ENCODE measurements at regions not wholly inside any gene's neighbourhood (a gene's known extent, or its start where the extent isn't known, plus 50 kb on each side); places are given as distances from the start of the nearest gene placed in this dataset.

GRCh38 chr3:140761076-140761639 lies 83.3 kb downstream of the TRIM42 start:
- TF ChIP-seq CTCF (IDR thresholded peaks at IDR 0.05; ENCODE audit: borderline replicate concordance, extremely low read depth, low read length, poor library complexity, severe bottlenecking) (no peak), EZH2 (IDR thresholded peaks at IDR 0.05; ENCODE audit: borderline replicate concordance, low read depth, low read length, severe bottlenecking) (no peak)
- no peaks in the 10 kb centered on the region for H3K79me2 ChIP-seq (ENCODE audit: insufficient read depth, low read length)
- H3K36me3 ChIP-seq (ENCODE audit: insufficient read depth, low read length): no peaks in the 10 kb centered on the region
- H3K4me1 ChIP-seq (ENCODE audit: insufficient read depth, low read length): no peaks in the 10 kb centered on the region
- H4K20me1 ChIP-seq (ENCODE audit: insufficient read depth, low read length): no peaks in the 10 kb centered on the region
- H2AFZ ChIP-seq (ENCODE audit: low read depth, low read length): no peak overlapping the region
- H3K9ac ChIP-seq (ENCODE audit: low read depth, low read length): no peak overlapping the region
- H3K9me3 ChIP-seq (ENCODE audit: insufficient read depth, low read length, severe bottlenecking): no peaks in the 10 kb centered on the region
- peaks cover 17% of the 10 kb centered on the region for H3K27me3 ChIP-seq (ENCODE audit: insufficient read depth, low read length, poor library complexity)
- ATAC-seq (ENCODE audit: insufficient read depth, low read depth) (no peak), DNase-seq (no peak)
- no peak overlapping the region for H3K4me3 ChIP-seq (ENCODE audit: low read depth in 1 of 2, low read length in 2 of 2)
- H3K4me2 ChIP-seq (ENCODE audit: insufficient read depth, low read length): no peak overlapping the region
- no peak overlapping the region for H3K27ac ChIP-seq (ENCODE audit: low read length)

DNA sequence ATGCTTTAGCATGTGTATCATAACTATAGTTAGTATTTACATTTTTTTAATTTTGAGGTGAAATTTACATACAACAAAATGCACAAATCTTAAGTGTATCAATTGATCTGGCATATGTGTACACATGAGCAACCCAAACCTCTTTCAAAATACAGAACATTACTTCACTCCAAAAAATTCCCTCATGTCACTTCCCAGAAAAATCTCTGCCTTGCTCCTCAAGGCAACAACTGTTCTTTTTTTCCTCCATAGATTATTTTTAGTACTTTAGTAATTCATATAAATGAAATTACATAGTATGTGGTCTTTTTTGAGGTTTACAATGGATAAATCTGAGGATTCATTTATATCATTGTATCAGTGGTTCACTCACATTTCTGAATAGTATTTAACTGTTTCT lies 84.9 kb downstream of the TRIM42 start:
- no peak overlapping the region for H3K4me2 ChIP-seq (ENCODE audit: insufficient read depth, low read length)
- H3K27me3 ChIP-seq (ENCODE audit: insufficient read depth, low read length, poor library complexity): peaks cover 14% of the 10 kb centered on the region
- H2AFZ ChIP-seq (ENCODE audit: low read depth, low read length): no peak overlapping the region
- H3K27ac ChIP-seq (ENCODE audit: low read length): no peak overlapping the region
- no peak for TF ChIP-seq CTCF (IDR thresholded peaks at IDR 0.05; ENCODE audit: borderline replicate concordance, extremely low read depth, low read length, poor library complexity, severe bottlenecking)
- TF ChIP-seq EZH2 (IDR thresholded peaks at IDR 0.05; ENCODE audit: borderline replicate concordance, low read depth, low read length, severe bottlenecking): no peak
- H3K4me3 ChIP-seq (ENCODE audit: low read depth in 1 of 2, low read length in 2 of 2): no peak overlapping the region
- no peak for DNase-seq
- H3K79me2 ChIP-seq (ENCODE audit: insufficient read depth, low read length): no peaks in the 10 kb centered on the region
- H3K9me3 ChIP-seq (ENCODE audit: insufficient read depth, low read length, severe bottlenecking): no peaks in the 10 kb centered on the region
- H4K20me1 ChIP-seq (ENCODE audit: insufficient read depth, low read length): no peaks in the 10 kb centered on the region
- no peak overlapping the region for H3K9ac ChIP-seq (ENCODE audit: low read depth, low read length)
- H3K36me3 ChIP-seq (ENCODE audit: insufficient read depth, low read length): no peaks in the 10 kb centered on the region
- no peaks in the 10 kb centered on the region for H3K4me1 ChIP-seq (ENCODE audit: insufficient read depth, low read length)
- no peak for ATAC-seq (ENCODE audit: insufficient read depth, low read depth)

DNA sequence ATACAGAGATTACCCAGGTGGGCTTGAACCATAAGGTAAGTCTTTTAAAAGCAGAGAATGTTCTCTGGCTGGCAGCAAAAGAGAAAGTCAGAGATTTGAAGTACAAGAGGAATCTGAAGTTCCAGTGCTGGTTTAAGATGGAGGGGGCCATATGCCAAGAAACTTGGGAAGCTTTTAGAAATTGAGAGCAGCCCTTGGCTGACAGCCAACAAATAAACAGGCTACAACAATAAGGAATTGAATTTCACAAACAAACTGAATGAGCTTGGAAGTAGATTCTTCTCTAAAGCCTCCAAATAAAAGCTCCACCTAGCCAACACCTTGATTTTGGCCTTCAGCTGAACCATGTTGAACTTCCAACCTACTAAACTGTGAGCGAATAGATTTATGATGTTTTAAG lies 85.7 kb downstream of the TRIM42 start:
- no peak overlapping the region for H3K27ac ChIP-seq (ENCODE audit: low read length)
- peaks cover 14% of the 10 kb centered on the region for H3K27me3 ChIP-seq (ENCODE audit: insufficient read depth, low read length, poor library complexity)
- H3K36me3 ChIP-seq (ENCODE audit: insufficient read depth, low read length): no peaks in the 10 kb centered on the region
- no peak for DNase-seq
- H3K9me3 ChIP-seq (ENCODE audit: insufficient read depth, low read length, severe bottlenecking): no peaks in the 10 kb centered on the region
- H2AFZ ChIP-seq (ENCODE audit: low read depth, low read length): no peak overlapping the region
- no peak for ATAC-seq (ENCODE audit: insufficient read depth, low read depth)
- H3K4me2 ChIP-seq (ENCODE audit: insufficient read depth, low read length): no peak overlapping the region
- H4K20me1 ChIP-seq (ENCODE audit: insufficient read depth, low read length): no peaks in the 10 kb centered on the region
- no peak for TF ChIP-seq CTCF (IDR thresholded peaks at IDR 0.05; ENCODE audit: borderline replicate concordance, extremely low read depth, low read length, poor library complexity, severe bottlenecking)
- TF ChIP-seq EZH2 (IDR thresholded peaks at IDR 0.05; ENCODE audit: borderline replicate concordance, low read depth, low read length, severe bottlenecking): no peak
- H3K79me2 ChIP-seq (ENCODE audit: insufficient read depth, low read length): no peaks in the 10 kb centered on the region
- H3K9ac ChIP-seq (ENCODE audit: low read depth, low read length): no peak overlapping the region
- no peaks in the 10 kb centered on the region for H3K4me1 ChIP-seq (ENCODE audit: insufficient read depth, low read length)
- no peak overlapping the region for H3K4me3 ChIP-seq (ENCODE audit: low read depth in 1 of 2, low read length in 2 of 2)

GRCh38 chr3:140765246-140765645 lies 87.4 kb downstream of the TRIM42 start:
- Histone ChIP-seq H3K9me3 (ENCODE audit: insufficient read depth, low read length, severe bottlenecking) (no peaks in the 10 kb centered on the region), H3K27ac (ENCODE audit: low read length) (no peak overlapping the region), H3K4me3 (ENCODE audit: low read depth in 1 of 2, low read length in 2 of 2) (no peak overlapping the region), H3K36me3 (ENCODE audit: insufficient read depth, low read length) (no peaks in the 10 kb centered on the region), H4K20me1 (ENCODE audit: insufficient read depth, low read length) (no peaks in the 10 kb centered on the region), H3K79me2 (ENCODE audit: insufficient read depth, low read length) (no peaks in the 10 kb centered on the region), H3K9ac (ENCODE audit: low read depth, low read length) (no peak overlapping the region), H3K4me1 (ENCODE audit: insufficient read depth, low read length) (no peaks in the 10 kb centered on the region), H3K4me2 (ENCODE audit: insufficient read depth, low read length) (no peak overlapping the region), H3K27me3 (ENCODE audit: insufficient read depth, low read length, poor library complexity) (peaks cover 14% of the 10 kb centered on the region), H2AFZ (ENCODE audit: low read depth, low read length) (no peak overlapping the region)
- ATAC-seq (ENCODE audit: insufficient read depth, low read depth): no peak
- DNase-seq: no peak
- TF ChIP-seq CTCF (IDR thresholded peaks at IDR 0.05; ENCODE audit: borderline replicate concordance, extremely low read depth, low read length, poor library complexity, severe bottlenecking) (no peak), EZH2 (IDR thresholded peaks at IDR 0.05; ENCODE audit: borderline replicate concordance, low read depth, low read length, severe bottlenecking) (no peak)

All from DND-41 (cell line).